Effector memory CD8-positive, alpha-beta T cell (primary cell): ENCODE measurements at regions not wholly inside any gene's neighbourhood (a gene's known extent, or its start where the extent isn't known, plus 50 kb on each side); places are given as distances from the start of the nearest gene placed in this dataset.

Experiments used
- ATAC-seq: fragments of 150-1000 bp; cut with Tn5 transposase; replicated peaks from 2 replicates; pipeline ENCODE4 v1.10.0; 2021; ENCODE audit warnings: mild to moderate bottlenecking, moderate library complexity
- DNase-seq, 3 experiments: peaks; one replicate each; pipeline ENCODE4 v3.0.0; 2021
- H3K27ac Mint-ChIP-seq, 2 donors: one replicate each; pipeline ENCODE4 v1.8.0; 2022; ENCODE audit warnings: mild to moderate bottlenecking in 2 of 2, mixed read lengths in 2 of 2, moderate library complexity in 2 of 2
- H3K27me3 Mint-ChIP-seq, 2 donors: one replicate each; pipeline ENCODE4 v1.8.0; 2022; ENCODE audit warnings: mixed read lengths in 2 of 2
- H3K36me3 Mint-ChIP-seq: one replicate; pipeline ENCODE4 v1.8.0; 2022; ENCODE audit warnings: mild to moderate bottlenecking, moderate library complexity, mixed read lengths; ENCODE audit not compliant: insufficient read depth
- H3K4me1 Mint-ChIP-seq, 2 donors: one replicate each; pipeline ENCODE4 v1.8.0; 2022; ENCODE audit warnings: low read depth in 2 of 2, mixed read lengths in 2 of 2
- H3K4me3 Mint-ChIP-seq, 2 donors: one replicate each; pipeline ENCODE4 v1.8.0; 2022; ENCODE audit warnings: mild to moderate bottlenecking in 2 of 2, mixed read lengths in 2 of 2, moderate library complexity in 2 of 2
- H3K9me3 Mint-ChIP-seq, 2 donors: one replicate each; pipeline ENCODE4 v1.8.0; 2022; ENCODE audit warnings: mixed read lengths in 2 of 2

- no peak for DNase-seq
- ATAC-seq, result no peak
- H3K4me3 Mint-ChIP-seq, result no peak overlapping the region
- no peaks in the 10 kb centered on the region for H3K27me3 Mint-ChIP-seq
- H3K36me3 Mint-ChIP-seq, result peaks cover 6% of the 10 kb centered on the region
- peaks cover 17 to 25% of the 10 kb centered on the region in 2 donors for H3K9me3 Mint-ChIP-seq
- H3K4me1 Mint-ChIP-seq, result no peaks in the 10 kb centered on the region
- H3K27ac Mint-ChIP-seq, result no peak overlapping the region
These were observed 440.3 kb upstream of the TPK1 start for GRCh38 chr7:145276118-145276517.

- Mint-ChIP-seq H3K27ac (no peak overlapping the region), H3K9me3 (peaks cover 5 to 6% of the 10 kb centered on the region in 2 donors), H3K36me3 (peaks cover 3% of the 10 kb centered on the region), H3K4me3 (no peak overlapping the region), H3K4me1 (no peaks in the 10 kb centered on the region), H3K27me3 (no peaks in the 10 kb centered on the region)
- ATAC-seq (no peak), DNase-seq (no peak)
These were observed 433.7 kb upstream of the TPK1 start for GRCh38 chr7:145269418-145270161.

DNA sequence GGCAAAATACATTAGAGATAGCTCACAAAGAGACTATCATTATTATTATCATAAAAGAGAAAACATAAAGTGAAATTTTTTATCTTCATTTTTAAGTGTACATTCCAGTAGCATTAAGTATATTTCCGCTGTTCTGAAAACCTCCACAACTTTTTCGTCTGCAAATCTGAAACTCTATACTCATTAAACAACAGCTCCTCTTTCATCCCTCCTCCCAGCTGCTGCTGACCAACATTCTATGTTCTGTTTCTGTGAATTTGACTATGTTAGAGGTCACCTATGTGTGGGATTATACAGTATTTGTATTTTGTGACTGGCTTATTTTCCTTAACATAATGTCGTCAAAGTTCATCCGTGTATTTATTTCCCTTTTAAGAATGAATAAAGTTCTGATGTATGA lies 429.3 kb upstream of the TPK1 start:
- H3K36me3 Mint-ChIP-seq, result no peaks in the 10 kb centered on the region
- no peaks in the 10 kb centered on the region for H3K27me3 Mint-ChIP-seq
- no peaks in the 10 kb centered on the region for H3K4me1 Mint-ChIP-seq
- DNase-seq (no peak), ATAC-seq (no peak)
- H3K9me3 Mint-ChIP-seq, result peaks cover 4 to 6% of the 10 kb centered on the region in 2 donors
- H3K27ac Mint-ChIP-seq, result no peak overlapping the region
- H3K4me3 Mint-ChIP-seq, result no peak overlapping the region

- Mint-ChIP-seq H3K9me3 (peaks cover 6 to 11% of the 10 kb centered on the region in 2 donors), H3K4me1 (no peaks in the 10 kb centered on the region), H3K27me3 (no peaks in the 10 kb centered on the region), H3K27ac (no peak overlapping the region), H3K36me3 (no peaks in the 10 kb centered on the region), H3K4me3 (no peak overlapping the region)
- ATAC-seq, result no peak
- no peak for DNase-seq
These were observed 428.0 kb upstream of the TPK1 start for GRCh38 chr7:145263886-145264285.

GRCh38 chr7:145252031-145252430 lies 416.2 kb upstream of the TPK1 start:
- Mint-ChIP-seq H3K36me3 (no peaks in the 10 kb centered on the region), H3K27me3 (no peaks in the 10 kb centered on the region), H3K4me1 (no peaks in the 10 kb centered on the region), H3K27ac (no peak overlapping the region), H3K9me3 (peaks cover 0 to 6% of the 10 kb centered on the region in 2 donors), H3K4me3 (no peak overlapping the region)
- ATAC-seq (no peak), DNase-seq (no peak)

GRCh38 chr7:145224775-145225174 lies 388.9 kb upstream of the TPK1 start:
- H3K27ac Mint-ChIP-seq, result no peak overlapping the region
- peaks cover 3 to 9% of the 10 kb centered on the region in 2 donors for H3K9me3 Mint-ChIP-seq
- H3K36me3 Mint-ChIP-seq, result no peaks in the 10 kb centered on the region
- DNase-seq (no peak), ATAC-seq (no peak)
- no peaks in the 10 kb centered on the region for H3K27me3 Mint-ChIP-seq
- H3K4me1 Mint-ChIP-seq, result no peaks in the 10 kb centered on the region
- no peak overlapping the region for H3K4me3 Mint-ChIP-seq

- H3K4me1 Mint-ChIP-seq, result no peaks in the 10 kb centered on the region
- peaks cover 9 to 25% of the 10 kb centered on the region in 2 donors for H3K9me3 Mint-ChIP-seq
These were observed 383.6 kb upstream of the TPK1 start for GRCh38 chr7:145219461-145219860.

DNA sequence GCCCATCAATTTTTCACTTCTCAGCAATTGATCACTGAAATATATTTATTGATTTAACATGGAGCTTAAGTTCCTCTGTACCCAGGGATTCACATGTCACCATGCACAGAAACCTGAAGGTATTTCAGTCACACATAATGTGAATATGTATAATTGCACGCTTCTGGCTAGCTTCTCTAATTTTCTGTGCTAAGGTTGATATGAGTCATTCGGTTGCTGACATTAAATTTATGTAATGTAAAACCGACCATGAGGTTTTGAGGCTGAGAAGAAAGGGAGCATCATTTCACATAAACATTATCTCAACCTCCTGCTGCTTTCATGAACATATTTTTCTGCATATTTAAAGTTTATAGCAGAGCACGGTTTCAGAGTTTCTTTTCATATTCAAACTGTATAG lies 381.0 kb upstream of the TPK1 start:
- no peak overlapping the region for H3K4me3 Mint-ChIP-seq
- no peaks in the 10 kb centered on the region for H3K36me3 Mint-ChIP-seq
- no peak for DNase-seq
- peaks cover 9 to 26% of the 10 kb centered on the region in 2 donors for H3K9me3 Mint-ChIP-seq
- H3K4me1 Mint-ChIP-seq, result no peaks in the 10 kb centered on the region
- no peaks in the 10 kb centered on the region for H3K27me3 Mint-ChIP-seq
- no peak overlapping the region for H3K27ac Mint-ChIP-seq
- no peak for ATAC-seq

More at GRCh38 chr7:145219461-145219860, 383.6 kb upstream of the TPK1 start:
- no peaks in the 10 kb centered on the region for H3K27me3 Mint-ChIP-seq
- H3K36me3 Mint-ChIP-seq, result no peaks in the 10 kb centered on the region
- H3K27ac Mint-ChIP-seq, result no peak overlapping the region
- no peak for ATAC-seq
- no peak for DNase-seq
- no peak overlapping the region for H3K4me3 Mint-ChIP-seq

DNA sequence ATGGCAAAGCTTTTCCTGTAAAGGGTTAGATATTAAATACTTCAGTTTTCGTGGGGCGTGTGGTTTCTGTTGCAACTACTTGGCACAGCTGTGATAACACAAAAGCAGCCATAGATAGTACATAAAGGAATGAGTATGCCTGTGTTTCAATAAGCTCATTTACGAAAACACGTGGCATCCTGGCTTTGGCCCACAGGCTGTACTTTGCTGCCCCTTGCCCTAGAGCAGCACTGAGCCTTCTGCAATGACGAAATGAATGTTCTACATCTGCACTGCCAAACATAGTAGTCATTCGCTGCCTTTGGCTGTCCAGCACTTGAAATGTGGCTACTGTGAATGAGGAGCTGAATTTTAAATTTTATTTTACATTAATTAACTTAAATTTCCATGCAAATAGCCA lies 376.2 kb upstream of the TPK1 start:
- Mint-ChIP-seq H3K4me1 (no peaks in the 10 kb centered on the region), H3K27ac (no peak overlapping the region), H3K27me3 (no peaks in the 10 kb centered on the region), H3K36me3 (no peaks in the 10 kb centered on the region), H3K4me3 (no peak overlapping the region), H3K9me3 (peaks cover 7 to 10% of the 10 kb centered on the region in 2 donors)
- ATAC-seq (no peak), DNase-seq (no peak)

DNA sequence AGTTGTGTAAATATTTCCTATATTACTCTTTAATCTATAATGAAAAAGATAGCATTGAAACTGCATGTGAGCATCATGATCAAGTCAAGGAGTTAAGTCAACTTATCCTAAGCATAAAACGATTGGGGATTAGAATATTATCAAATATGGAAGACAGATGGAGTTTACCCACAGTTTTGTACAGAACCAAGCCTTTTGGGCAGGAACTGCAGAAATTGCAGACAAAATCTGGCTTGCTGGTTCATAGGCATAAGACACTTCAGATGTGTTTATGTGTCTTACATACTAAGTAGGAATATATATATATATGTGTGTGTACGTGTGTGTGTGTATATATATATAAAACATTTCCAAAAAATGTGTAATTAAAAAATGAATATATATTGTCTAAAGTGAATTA lies 375.4 kb upstream of the TPK1 start:
- no peaks in the 10 kb centered on the region for H3K36me3 Mint-ChIP-seq
- H3K4me1 Mint-ChIP-seq, result no peaks in the 10 kb centered on the region
- no peaks in the 10 kb centered on the region for H3K27me3 Mint-ChIP-seq
- no peak for DNase-seq
- H3K27ac Mint-ChIP-seq, result no peak overlapping the region
- H3K9me3 Mint-ChIP-seq, result peaks cover 7 to 10% of the 10 kb centered on the region in 2 donors
- no peak overlapping the region for H3K4me3 Mint-ChIP-seq
- ATAC-seq, result no peak

GRCh38 chr7:145193951-145194350 lies 358.1 kb upstream of the TPK1 start:
- Mint-ChIP-seq H3K4me1 (no peaks in the 10 kb centered on the region), H3K27me3 (no peaks in the 10 kb centered on the region), H3K36me3 (no peaks in the 10 kb centered on the region), H3K4me3 (no peak overlapping the region), H3K27ac (no peak overlapping the region), H3K9me3 (no peaks in the 10 kb centered on the region)
- no peak for ATAC-seq
- DNase-seq, result no peak

DNA sequence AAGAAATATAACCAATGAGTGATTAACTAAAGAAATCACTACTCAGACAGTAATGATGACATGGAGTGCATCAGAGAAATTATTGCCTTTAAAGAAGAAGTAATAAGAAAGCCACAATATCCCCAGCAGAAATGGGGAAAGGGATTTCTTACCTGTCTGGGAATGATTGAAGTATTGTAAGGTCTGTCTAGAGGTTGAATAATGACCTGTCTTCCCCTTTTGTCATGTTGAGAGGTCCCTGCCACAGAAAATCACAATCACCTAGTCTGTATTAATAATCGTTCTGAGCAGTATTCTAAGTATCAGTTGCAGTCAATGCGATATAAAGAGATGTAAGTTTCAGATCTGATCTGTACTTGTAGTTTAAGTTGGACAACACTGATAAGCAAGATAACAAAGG lies 349.1 kb upstream of the TPK1 start:
- Mint-ChIP-seq H3K4me1 (no peaks in the 10 kb centered on the region), H3K36me3 (no peaks in the 10 kb centered on the region), H3K9me3 (no peaks in the 10 kb centered on the region), H3K4me3 (no peak overlapping the region), H3K27me3 (no peaks in the 10 kb centered on the region), H3K27ac (no peak overlapping the region)
- no peak for DNase-seq
- no peak for ATAC-seq

DNA sequence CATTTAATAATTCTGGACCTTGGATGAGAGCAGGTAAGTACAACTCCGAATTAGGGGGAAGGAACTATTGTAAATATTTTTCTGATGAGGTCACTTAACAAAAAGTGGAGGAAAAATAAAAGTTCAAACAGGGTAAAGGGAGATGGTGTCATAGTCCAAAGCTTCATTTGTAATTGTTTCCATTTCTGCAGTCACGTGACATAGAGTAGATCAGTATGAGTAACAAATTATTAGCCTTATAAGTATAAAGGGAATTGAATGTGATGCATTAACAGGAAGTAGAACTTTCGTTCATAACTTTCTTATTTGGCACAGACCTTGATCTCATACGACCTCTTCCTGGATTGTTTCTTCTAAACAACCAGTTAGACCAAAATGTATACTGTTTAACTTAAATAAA lies 347.2 kb upstream of the TPK1 start:
- H3K4me3 Mint-ChIP-seq, result no peak overlapping the region

GRCh38 chr7:145175366-145175765 lies 339.5 kb upstream of the TPK1 start:
- Mint-ChIP-seq H3K9me3 (peaks cover 7 to 12% of the 10 kb centered on the region in 2 donors), H3K27me3 (no peaks in the 10 kb centered on the region), H3K36me3 (no peaks in the 10 kb centered on the region), H3K4me1 (no peaks in the 10 kb centered on the region), H3K27ac (no peak overlapping the region), H3K4me3 (no peak overlapping the region)
- DNase-seq, result no peak
- ATAC-seq, result no peak

More for the DNA sequence above, 347.2 kb upstream of the TPK1 start:
- no peaks in the 10 kb centered on the region for H3K4me1 Mint-ChIP-seq
- DNase-seq (no peak), ATAC-seq (no peak)
- no peaks in the 10 kb centered on the region for H3K36me3 Mint-ChIP-seq
- no peak overlapping the region for H3K27ac Mint-ChIP-seq
- H3K27me3 Mint-ChIP-seq, result no peaks in the 10 kb centered on the region
- peaks cover 0 to 5% of the 10 kb centered on the region in 2 donors for H3K9me3 Mint-ChIP-seq
